ENCODE measurements at regions not wholly inside any gene's neighbourhood (a gene's known extent, or its start where the extent isn't known, plus 50 kb on each side); places are given as distances from the start of the nearest gene placed in this dataset.

- no peaks in the 10 kb centered on the region for H4K20me1 ChIP-seq (ENCODE audit: insufficient read depth, low read length)
- H3K27me3 ChIP-seq (ENCODE audit: insufficient read depth, low read length): no peaks in the 10 kb centered on the region
- no peaks in the 10 kb centered on the region for H3K9me3 Mint-ChIP-seq (ENCODE audit: unreplicated experiment)
- DNase-seq (ENCODE audit: low read depth) (no peak), FAIRE-seq (no peak)
- H3K36me3 Mint-ChIP-seq (ENCODE audit: low read depth, unreplicated experiment): no peaks in the 10 kb centered on the region
- no peak overlapping the region for H3K9ac ChIP-seq (ENCODE audit: low read length)
- H3K4me1 ChIP-seq (ENCODE audit: insufficient read depth, low read length): no peaks in the 10 kb centered on the region
- no peak overlapping the region for H3K4me3 Mint-ChIP-seq (ENCODE audit: unreplicated experiment)
- H3K27ac Mint-ChIP-seq (ENCODE audit: unreplicated experiment): no peak overlapping the region
- no peak overlapping the region for H2AFZ ChIP-seq (ENCODE audit: low read depth, low read length)
- H3K36me3 ChIP-seq (ENCODE audit: insufficient read depth, low read length): no peaks in the 10 kb centered on the region
- H3K4me1 Mint-ChIP-seq (ENCODE audit: low read depth, unreplicated experiment): peaks cover 1% of the 10 kb centered on the region
- H3K4me2 ChIP-seq (ENCODE audit: low read length): no peak overlapping the region
- H3K9me3 ChIP-seq (ENCODE audit: insufficient read depth, low read depth, low read length): no peaks in the 10 kb centered on the region
- no peaks in the 10 kb centered on the region for H3K79me2 ChIP-seq (ENCODE audit: insufficient read depth, low read length)
- H3K27ac ChIP-seq (ENCODE audit: low read depth, low read length): no peak overlapping the region
- TF ChIP-seq EZH2 (IDR thresholded peaks at IDR 0.05; ENCODE audit: insufficient read depth, low read length): no peak
- no peak for TF ChIP-seq CTCF (IDR thresholded peaks at IDR 0.05; ENCODE audit: insufficient read depth, low read depth, low read length)
- no peak overlapping the region for H3K4me3 ChIP-seq (ENCODE audit: insufficient read depth, low read depth, low read length)
- H3K27me3 Mint-ChIP-seq (ENCODE audit: low read depth, unreplicated experiment): no peaks in the 10 kb centered on the region
Observed at GRCh38 chr1:238023137-238023536, 132.4 kb upstream of the ZP4 start.

GRCh38 chr1:238018214-238018613, 127.5 kb upstream of the ZP4 start:
- Mint-ChIP-seq H3K27me3 (ENCODE audit: low read depth, unreplicated experiment) (no peaks in the 10 kb centered on the region), H3K36me3 (ENCODE audit: low read depth, unreplicated experiment) (no peaks in the 10 kb centered on the region), H3K4me1 (ENCODE audit: low read depth, unreplicated experiment) (peaks cover 1% of the 10 kb centered on the region), H3K27ac (ENCODE audit: unreplicated experiment) (no peak overlapping the region), H3K4me3 (ENCODE audit: unreplicated experiment) (no peak overlapping the region), H3K9me3 (ENCODE audit: unreplicated experiment) (no peaks in the 10 kb centered on the region)
- DNase-seq (ENCODE audit: low read depth) (no peak), FAIRE-seq (no peak)
- H2AFZ ChIP-seq (ENCODE audit: low read depth, low read length): no peak overlapping the region
- H3K9me3 ChIP-seq (ENCODE audit: insufficient read depth, low read depth, low read length): no peaks in the 10 kb centered on the region
- no peaks in the 10 kb centered on the region for H3K36me3 ChIP-seq (ENCODE audit: insufficient read depth, low read length)
- no peak overlapping the region for H3K9ac ChIP-seq (ENCODE audit: low read length)
- H4K20me1 ChIP-seq (ENCODE audit: insufficient read depth, low read length): no peaks in the 10 kb centered on the region
- no peak overlapping the region for H3K27ac ChIP-seq (ENCODE audit: low read depth, low read length)
- no peak overlapping the region for H3K4me3 ChIP-seq (ENCODE audit: insufficient read depth, low read depth, low read length)
- no peak for TF ChIP-seq EZH2 (IDR thresholded peaks at IDR 0.05; ENCODE audit: insufficient read depth, low read length)
- TF ChIP-seq CTCF (IDR thresholded peaks at IDR 0.05; ENCODE audit: insufficient read depth, low read depth, low read length): no peak
- H3K4me1 ChIP-seq (ENCODE audit: insufficient read depth, low read length): no peaks in the 10 kb centered on the region
- no peaks in the 10 kb centered on the region for H3K27me3 ChIP-seq (ENCODE audit: insufficient read depth, low read length)
- no peak overlapping the region for H3K4me2 ChIP-seq (ENCODE audit: low read length)
- no peaks in the 10 kb centered on the region for H3K79me2 ChIP-seq (ENCODE audit: insufficient read depth, low read length)

- Histone ChIP-seq H4K20me1 (ENCODE audit: insufficient read depth, low read length) (no peaks in the 10 kb centered on the region), H3K27me3 (ENCODE audit: insufficient read depth, low read length) (no peaks in the 10 kb centered on the region), H3K4me3 (ENCODE audit: insufficient read depth, low read depth, low read length) (no peak overlapping the region), H3K4me1 (ENCODE audit: insufficient read depth, low read length) (no peaks in the 10 kb centered on the region), H2AFZ (ENCODE audit: low read depth, low read length) (no peak overlapping the region), H3K4me2 (ENCODE audit: low read length) (no peak overlapping the region), H3K9me3 (ENCODE audit: insufficient read depth, low read depth, low read length) (no peaks in the 10 kb centered on the region), H3K27ac (ENCODE audit: low read depth, low read length) (no peak overlapping the region), H3K79me2 (ENCODE audit: insufficient read depth, low read length) (no peaks in the 10 kb centered on the region), H3K36me3 (ENCODE audit: insufficient read depth, low read length) (no peaks in the 10 kb centered on the region), H3K9ac (ENCODE audit: low read length) (no peak overlapping the region)
- H3K27ac Mint-ChIP-seq (ENCODE audit: unreplicated experiment): no peak overlapping the region
- no peaks in the 10 kb centered on the region for H3K4me1 Mint-ChIP-seq (ENCODE audit: low read depth, unreplicated experiment)
- FAIRE-seq (no peak), DNase-seq (ENCODE audit: low read depth) (no peak)
- TF ChIP-seq CTCF (IDR thresholded peaks at IDR 0.05; ENCODE audit: insufficient read depth, low read depth, low read length) (no peak), EZH2 (IDR thresholded peaks at IDR 0.05; ENCODE audit: insufficient read depth, low read length) (no peak)
- no peaks in the 10 kb centered on the region for H3K36me3 Mint-ChIP-seq (ENCODE audit: low read depth, unreplicated experiment)
- H3K27me3 Mint-ChIP-seq (ENCODE audit: low read depth, unreplicated experiment): no peaks in the 10 kb centered on the region
- no peak overlapping the region for H3K4me3 Mint-ChIP-seq (ENCODE audit: unreplicated experiment)
- peaks cover 2% of the 10 kb centered on the region for H3K9me3 Mint-ChIP-seq (ENCODE audit: unreplicated experiment)
Observed at GRCh38 chr1:238006779-238007178, 116.1 kb upstream of the ZP4 start.

Data from astrocyte (in vitro differentiated cells and primary cell).